Prostate gland (tissue), 2 donors: ENCODE measurements at regions not wholly inside any gene's neighbourhood (a gene's known extent, or its start where the extent isn't known, plus 50 kb on each side); places are given as distances from the start of the nearest gene placed in this dataset.

Experiments
- DNase-seq: peaks from one replicate; pipeline ENCODE4 v3.0.0-alpha.2; 2019; ENCODE audit warnings: low spot score
- H3K27ac ChIP-seq, 2 donors: fragments of 200-600 bp; sonication (generic); 2 replicates each; pipeline ENCODE4 v1.5.1; 2017 to 2019
- H3K27me3 ChIP-seq: fragments of 200-600 bp; sonication (generic); replicated peaks from 2 replicates; pipeline ENCODE4 v1.5.1; 2019; ENCODE audit not compliant: insufficient read depth
- H3K36me3 ChIP-seq, 2 donors: fragments of 200-600 bp; sonication (generic); 1 replicate in 1 of 2; 2 replicates in 1 of 2; pipeline versions ENCODE4 v1.5.1 to v1.8.1; 2017 to 2019
- H3K4me1 ChIP-seq: fragments of 200-600 bp; sonication (generic); replicated peaks from 2 replicates; pipeline ENCODE4 v1.5.1; 2019
- H3K4me3 ChIP-seq, 2 donors: fragments of 200-600 bp; sonication (generic); 2 replicates each; pipeline ENCODE4 v1.5.1; 2017 to 2019
- H3K9me3 ChIP-seq: fragments of 200-600 bp; sonication (generic); 2 replicates; pipeline ENCODE4 v1.5.1; 2017
- CTCF ChIP-seq, 4 experiments: fragments of 200-600 bp in 2 of 4; fragments of 450-650 bp in 2 of 4; sonication (generic) in 2 of 4; IDR thresholded peaks; 1 replicate in 3 of 4; 2 replicates in 1 of 4; pipeline ENCODE4 v1.5.1; 2016 to 2019; ENCODE audit warnings: antibody characterized with exemption in 4 of 4, mild to moderate bottlenecking in 2 of 4, moderate library complexity in 2 of 4
- POLR2A ChIP-seq: fragments of 450-650 bp; IDR thresholded peaks from one replicate; pipeline ENCODE4 v1.6.1; 2016; ENCODE audit warnings: antibody characterized with exemption, mild to moderate bottlenecking
- POLR2AphosphoS5 ChIP-seq: sonication (generic); formaldehyde crosslinking; IDR thresholded peaks from one replicate; pipeline ENCODE4 v1.6.1; 2017; ENCODE audit warnings: antibody characterized with exemption
- WGBS: methylation state at CpG from one replicate; pipeline ENCODE4 v1.1.5; 2018; 5-methylcytosine and 5-hydroxymethylcytosine counted together
- intact Hi-C: fragments of 100-400 bp; cut with DNase I; formaldehyde crosslinking; loops from one replicate; pipeline ENCODE4 v1.14.2; 2022
- small RNA-seq, 2 donors: library from RNA; depleted of rRNA; stranded (forward); fragments of <200 nt; gene quantifications; one replicate each; pipeline ENCODE3, GENCODE V24; 2016

GRCh38 chrX:578531-578930, 52.1 kb upstream of the SHOX start:
- H3K27ac ChIP-seq = no peak overlapping the region
- no peaks in the 10 kb centered on the region for H3K27me3 ChIP-seq
- H3K36me3 ChIP-seq = no peaks in the 10 kb centered on the region
- no peaks in the 10 kb centered on the region for H3K4me1 ChIP-seq
- H3K4me3 ChIP-seq = no peak overlapping the region
- intact Hi-C loops = no loop called here
- WGBS = 46% methylated on average over 9 of the region's 9 CpGs
- no peak for TF ChIP-seq CTCF (IDR thresholded peaks at IDR 0.05)
- no peak for TF ChIP-seq POLR2A
- TF ChIP-seq POLR2AphosphoS5 = no peak
- H3K9me3 ChIP-seq = no peaks in the 10 kb centered on the region
- no peak for DNase-seq

- 33% methylated on average over 7 of the region's 7 CpGs for WGBS
- DNase-seq = no peak
- intact Hi-C loops = no loop called here
Measured at GRCh38 chrX:580030-580429, 50.6 kb upstream of the SHOX start.

More at GRCh38 chrX:580030-580429, 50.6 kb upstream of the SHOX start:
- H3K27me3 ChIP-seq = no peaks in the 10 kb centered on the region
- no peak overlapping the region for H3K27ac ChIP-seq
- H3K36me3 ChIP-seq = no peaks in the 10 kb centered on the region
- H3K4me3 ChIP-seq = no peak overlapping the region
- H3K9me3 ChIP-seq = no peaks in the 10 kb centered on the region
- no peaks in the 10 kb centered on the region for H3K4me1 ChIP-seq
- TF ChIP-seq POLR2AphosphoS5 (no peak), POLR2A (no peak), CTCF (IDR thresholded peaks at IDR 0.05) (no peak)

Small RNA genes in the stretch of these regions (small RNA-seq; reads per million reads assigned to genes)
- gene KRT18P53 = 0 reads per million in 2 donors
